ENCODE measurements at regions not wholly inside any gene's neighbourhood (a gene's known extent, or its start where the extent isn't known, plus 50 kb on each side); places are given as distances from the start of the nearest gene placed in this dataset.

DNA sequence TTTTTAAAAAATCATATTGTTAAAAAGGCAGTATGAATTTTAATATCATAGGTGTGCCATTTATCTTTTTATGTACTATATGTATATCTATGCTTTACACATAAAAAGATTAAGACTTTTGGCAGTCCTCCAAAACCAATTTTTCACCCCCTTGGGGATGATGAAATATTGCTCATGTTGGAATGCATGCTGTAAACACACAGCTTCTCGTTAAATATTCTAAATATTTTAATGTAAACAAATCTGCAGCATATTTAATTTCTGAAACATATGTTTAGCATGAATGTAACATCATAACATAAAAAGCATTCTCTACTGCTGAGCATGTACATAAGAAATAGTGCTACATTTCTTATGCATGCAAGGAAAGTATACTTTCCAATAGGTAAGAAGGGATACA, 484.3 kb upstream of the LRATD1 start:
- H3K4me3 Mint-ChIP-seq: no peak overlapping the region
- Histone ChIP-seq H3K27me3 (ENCODE audit: control insufficient read depth, insufficient read depth, low read length) (no peaks in the 10 kb centered on the region), H3K4me3 (ENCODE audit: low read length) (no peak overlapping the region), H3K4me1 (ENCODE audit: control insufficient read depth, insufficient read depth, low read length) (no peaks in the 10 kb centered on the region), H3K9me3 (ENCODE audit: control insufficient read depth, insufficient read depth, low read length) (no peaks in the 10 kb centered on the region), H3K27ac (ENCODE audit: low read length) (no peak overlapping the region), H3K36me3 (ENCODE audit: control insufficient read depth, insufficient read depth, low read length) (no peaks in the 10 kb centered on the region)
- H3K4me1 Mint-ChIP-seq: no peaks in the 10 kb centered on the region
- no peak overlapping the region for H3K27ac Mint-ChIP-seq
- intact Hi-C loops (cut with micrococcal nuclease): no loop called here
- H3K36me3 Mint-ChIP-seq: no peaks in the 10 kb centered on the region
- no peak for ATAC-seq
- TF ChIP-seq CTCF (IDR thresholded peaks at IDR 0.05): no peak
- H3K9me3 Mint-ChIP-seq: peaks cover 9 to 10% of the 10 kb centered on the region in 2 donors
- H3K27me3 Mint-ChIP-seq (ENCODE audit: low read depth in 2 of 2): no peaks in the 10 kb centered on the region
- DNase-seq: no peak
- WGBS (ENCODE audit: insufficient coverage): no CpG with 5 or more reads among the region's 1 CpG

DNA sequence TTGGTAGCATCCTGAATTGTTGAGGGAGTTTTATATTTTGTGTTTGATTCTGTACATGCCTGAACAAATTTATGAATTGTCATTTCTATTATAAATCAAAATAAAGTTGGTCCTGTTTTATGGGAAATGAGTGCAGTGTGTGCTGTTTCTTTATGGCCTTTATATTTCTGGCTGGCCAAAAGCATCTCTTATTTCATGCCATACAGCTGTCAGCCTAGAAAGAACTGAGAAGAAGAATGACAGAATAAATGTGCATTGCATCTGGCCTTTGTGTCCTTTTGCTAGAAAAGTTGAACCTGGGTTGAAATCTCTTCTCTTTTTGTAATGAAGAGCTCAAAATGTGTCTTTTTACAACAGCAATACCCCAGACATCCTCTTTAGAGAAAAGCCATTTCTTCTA, 474.7 kb upstream of the LRATD1 start:
- H3K36me3 Mint-ChIP-seq: no peaks in the 10 kb centered on the region
- Histone ChIP-seq H3K27ac (ENCODE audit: low read length) (no peak overlapping the region), H3K4me3 (ENCODE audit: low read length) (no peak overlapping the region), H3K4me1 (ENCODE audit: control insufficient read depth, insufficient read depth, low read length) (no peaks in the 10 kb centered on the region), H3K9me3 (ENCODE audit: control insufficient read depth, insufficient read depth, low read length) (no peaks in the 10 kb centered on the region), H3K36me3 (ENCODE audit: control insufficient read depth, insufficient read depth, low read length) (no peaks in the 10 kb centered on the region), H3K27me3 (ENCODE audit: control insufficient read depth, insufficient read depth, low read length) (no peaks in the 10 kb centered on the region)
- no peak overlapping the region for H3K4me3 Mint-ChIP-seq
- no peaks in the 10 kb centered on the region for H3K27me3 Mint-ChIP-seq (ENCODE audit: low read depth in 2 of 2)
- DNase-seq (no peak), ATAC-seq (no peak)
- intact Hi-C loops (cut with micrococcal nuclease): no loop called here
- no peak overlapping the region for H3K27ac Mint-ChIP-seq
- TF ChIP-seq CTCF (IDR thresholded peaks at IDR 0.05): no peak
- no peaks in the 10 kb centered on the region for H3K4me1 Mint-ChIP-seq
- peaks cover 9 to 16% of the 10 kb centered on the region in 2 donors for H3K9me3 Mint-ChIP-seq

DNA sequence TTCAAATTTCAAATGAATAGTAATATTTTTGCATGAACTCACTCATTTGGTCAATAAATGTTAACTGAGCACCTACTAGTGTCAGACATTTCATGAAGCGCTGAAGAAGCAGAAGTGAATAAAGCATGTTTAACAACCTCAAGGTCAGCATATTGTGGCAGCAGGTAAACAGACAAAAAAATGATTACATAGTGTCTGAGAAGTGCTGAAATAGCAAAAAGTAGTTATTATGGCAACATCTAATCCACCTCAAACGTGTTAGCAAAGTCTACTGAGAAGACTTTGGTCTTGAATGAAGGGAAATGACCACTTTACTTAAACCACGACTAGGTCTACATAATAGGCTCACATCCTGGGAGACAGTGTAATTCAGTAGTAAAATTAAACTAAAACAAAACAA, 452.2 kb upstream of the LRATD1 start:
- Mint-ChIP-seq H3K4me3 (no peak overlapping the region), H3K4me1 (no peaks in the 10 kb centered on the region), H3K9me3 (peaks cover 2 to 13% of the 10 kb centered on the region in 2 donors), H3K27ac (no peak overlapping the region), H3K27me3 (ENCODE audit: low read depth in 2 of 2) (no peaks in the 10 kb centered on the region), H3K36me3 (peaks cover 5% of the 10 kb centered on the region)
- Histone ChIP-seq H3K36me3 (ENCODE audit: control insufficient read depth, insufficient read depth, low read length) (no peaks in the 10 kb centered on the region), H3K4me3 (ENCODE audit: low read length) (no peak overlapping the region), H3K27ac (ENCODE audit: low read length) (no peak overlapping the region), H3K27me3 (ENCODE audit: control insufficient read depth, insufficient read depth, low read length) (no peaks in the 10 kb centered on the region), H3K4me1 (ENCODE audit: control insufficient read depth, insufficient read depth, low read length) (no peaks in the 10 kb centered on the region), H3K9me3 (ENCODE audit: control insufficient read depth, insufficient read depth, low read length) (peaks cover 14% of the 10 kb centered on the region)
- WGBS (ENCODE audit: insufficient coverage): 100% methylated on average over 1 of the region's 3 CpGs
- no peak for ATAC-seq
- TF ChIP-seq CTCF (IDR thresholded peaks at IDR 0.05): no peak
- intact Hi-C loops (cut with micrococcal nuclease): no loop called here
- DNase-seq: no peak

- no peak for ATAC-seq
- Mint-ChIP-seq H3K9me3 (peaks cover 2 to 10% of the 10 kb centered on the region in 2 donors), H3K4me1 (no peaks in the 10 kb centered on the region), H3K27me3 (ENCODE audit: low read depth in 2 of 2) (no peaks in the 10 kb centered on the region), H3K4me3 (no peak overlapping the region), H3K36me3 (peaks cover under 1% of the 10 kb centered on the region), H3K27ac (no peak overlapping the region)
- intact Hi-C loops (cut with micrococcal nuclease): no loop called here
- H3K27me3 ChIP-seq (ENCODE audit: control insufficient read depth, insufficient read depth, low read length): no peaks in the 10 kb centered on the region
- no peaks in the 10 kb centered on the region for H3K36me3 ChIP-seq (ENCODE audit: control insufficient read depth, insufficient read depth, low read length)
- H3K27ac ChIP-seq (ENCODE audit: low read length): no peak overlapping the region
- TF ChIP-seq CTCF (IDR thresholded peaks at IDR 0.05): no peak
- H3K4me1 ChIP-seq (ENCODE audit: control insufficient read depth, insufficient read depth, low read length): no peaks in the 10 kb centered on the region
- H3K9me3 ChIP-seq (ENCODE audit: control insufficient read depth, insufficient read depth, low read length): peaks cover 14% of the 10 kb centered on the region
- H3K4me3 ChIP-seq (ENCODE audit: low read length): no peak overlapping the region
- WGBS (ENCODE audit: insufficient coverage): 87% methylated on average over 16 of the region's 16 CpGs
- no peak for DNase-seq
Measured at GRCh38 chr2:14182227-14182946, 450.1 kb upstream of the LRATD1 start.

Data from natural killer cell (primary cell).